Thyroid gland (tissue), 4 donors: ENCODE measurements at regions not wholly inside any gene's neighbourhood (a gene's known extent, or its start where the extent isn't known, plus 50 kb on each side); places are given as distances from the start of the nearest gene placed in this dataset.

ENCODE experiments used
- DNase-seq, 2 donors: peaks; one replicate each; pipeline ENCODE4 v3.0.0-alpha.2; 2019
- H3K27ac ChIP-seq, 3 donors: fragments of 200-600 bp; sonication (generic); 1 replicate in 2 of 3; 2 replicates in 1 of 3; pipeline ENCODE4 v1.5.1; 2016 to 2019; ENCODE audit warnings: mild to moderate bottlenecking in 1 of 3, moderate library complexity in 1 of 3
- H3K27me3 ChIP-seq: fragments of 200-600 bp; sonication (generic); one replicate; pipeline ENCODE4 v1.5.1; 2019
- H3K36me3 ChIP-seq, 2 donors: fragments of 200-600 bp; sonication (generic); one replicate each; pipeline ENCODE4 v1.5.1; 2016 to 2019
- H3K4me1 ChIP-seq, 2 donors: fragments of 200-600 bp; sonication (generic); one replicate each; pipeline ENCODE4 v1.5.1; 2017 to 2019
- H3K4me3 ChIP-seq, 3 donors: fragments of 200-600 bp; sonication (generic); replicated peaks in 1 of 3; 1 replicate in 2 of 3; 2 replicates in 1 of 3; pipeline ENCODE4 v1.5.1; 2016; ENCODE audit warnings: mild to moderate bottlenecking in 1 of 3
- H3K9me3 ChIP-seq: fragments of 200-600 bp; sonication (generic); one replicate; pipeline ENCODE4 v1.5.1; 2017
- POLR2A ChIP-seq, 2 donors: fragments of 450-650 bp; IDR thresholded peaks; one replicate each; pipeline ENCODE4 v1.6.1; 2017; ENCODE audit warnings: antibody characterized with exemption in 2 of 2, mild to moderate bottlenecking in 2 of 2, moderate library complexity in 1 of 2
- WGBS, 2 donors: methylation state at CpG; one replicate each; pipeline ENCODE4 v1.1.5; 2017; 5-methylcytosine and 5-hydroxymethylcytosine counted together
- intact Hi-C: fragments of 100-400 bp; cut with DNase I; formaldehyde crosslinking; loops from one replicate; pipeline ENCODE4 v1.15.1; 2023
- TF ChIP-seq, protein P1 (sequence below), 6 experiments: fragments of 200-600 bp in 3 of 6; fragments of 450-650 bp in 3 of 6; sonication (generic) in 3 of 6; IDR thresholded peaks; one replicate each; pipeline ENCODE4 v1.5.1; 2016 to 2019; ENCODE audit warnings: antibody characterized with exemption in 6 of 6, mild to moderate bottlenecking in 2 of 6, inconsistent platforms in 1 of 6, moderate library complexity in 1 of 6

DNA sequence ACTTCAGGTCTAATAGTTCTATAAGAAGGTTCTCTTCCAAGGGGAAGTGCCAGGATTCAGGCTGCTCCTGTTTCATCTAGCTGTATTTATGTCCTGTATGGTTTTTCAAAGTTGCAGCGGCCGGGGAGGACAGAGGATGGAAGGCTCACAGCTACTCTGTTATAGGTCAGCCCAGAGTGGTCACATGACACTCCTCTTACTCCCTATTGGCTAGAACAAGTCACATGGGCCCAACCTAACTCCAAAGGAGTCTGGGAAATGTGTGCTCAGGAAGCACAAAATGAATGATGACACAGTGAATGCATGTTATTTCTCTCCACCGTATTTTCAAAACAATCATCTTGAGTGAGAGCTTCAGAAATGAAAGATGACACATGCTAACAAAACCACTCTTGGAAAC lies 645.1 kb upstream of the RBFOX1 start:
- no peak overlapping the region for H3K27ac ChIP-seq
- intact Hi-C loops: loop anchor here (10.0 kb wide), 1 partner anchor 1487 kb away; no protein-coding TSS in a partner anchor
- H3K27me3 ChIP-seq: no peaks in the 10 kb centered on the region
- H3K36me3 ChIP-seq: no peaks in the 10 kb centered on the region
- no peak for DNase-seq
- no peaks in the 10 kb centered on the region for H3K4me1 ChIP-seq
- TF ChIP-seq, protein P1, sequence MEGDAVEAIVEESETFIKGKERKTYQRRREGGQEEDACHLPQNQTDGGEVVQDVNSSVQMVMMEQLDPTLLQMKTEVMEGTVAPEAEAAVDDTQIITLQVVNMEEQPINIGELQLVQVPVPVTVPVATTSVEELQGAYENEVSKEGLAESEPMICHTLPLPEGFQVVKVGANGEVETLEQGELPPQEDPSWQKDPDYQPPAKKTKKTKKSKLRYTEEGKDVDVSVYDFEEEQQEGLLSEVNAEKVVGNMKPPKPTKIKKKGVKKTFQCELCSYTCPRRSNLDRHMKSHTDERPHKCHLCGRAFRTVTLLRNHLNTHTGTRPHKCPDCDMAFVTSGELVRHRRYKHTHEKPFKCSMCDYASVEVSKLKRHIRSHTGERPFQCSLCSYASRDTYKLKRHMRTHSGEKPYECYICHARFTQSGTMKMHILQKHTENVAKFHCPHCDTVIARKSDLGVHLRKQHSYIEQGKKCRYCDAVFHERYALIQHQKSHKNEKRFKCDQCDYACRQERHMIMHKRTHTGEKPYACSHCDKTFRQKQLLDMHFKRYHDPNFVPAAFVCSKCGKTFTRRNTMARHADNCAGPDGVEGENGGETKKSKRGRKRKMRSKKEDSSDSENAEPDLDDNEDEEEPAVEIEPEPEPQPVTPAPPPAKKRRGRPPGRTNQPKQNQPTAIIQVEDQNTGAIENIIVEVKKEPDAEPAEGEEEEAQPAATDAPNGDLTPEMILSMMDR (IDR thresholded peaks at IDR 0.05): no peak
- TF ChIP-seq POLR2A (IDR thresholded peaks at IDR 0.05): no peak
- no peaks in the 10 kb centered on the region for H3K9me3 ChIP-seq
- no peak overlapping the region for H3K4me3 ChIP-seq
- WGBS, 2 donors: 86 to 97% methylated on average over 3 of the region's 3 CpGs

DNA sequence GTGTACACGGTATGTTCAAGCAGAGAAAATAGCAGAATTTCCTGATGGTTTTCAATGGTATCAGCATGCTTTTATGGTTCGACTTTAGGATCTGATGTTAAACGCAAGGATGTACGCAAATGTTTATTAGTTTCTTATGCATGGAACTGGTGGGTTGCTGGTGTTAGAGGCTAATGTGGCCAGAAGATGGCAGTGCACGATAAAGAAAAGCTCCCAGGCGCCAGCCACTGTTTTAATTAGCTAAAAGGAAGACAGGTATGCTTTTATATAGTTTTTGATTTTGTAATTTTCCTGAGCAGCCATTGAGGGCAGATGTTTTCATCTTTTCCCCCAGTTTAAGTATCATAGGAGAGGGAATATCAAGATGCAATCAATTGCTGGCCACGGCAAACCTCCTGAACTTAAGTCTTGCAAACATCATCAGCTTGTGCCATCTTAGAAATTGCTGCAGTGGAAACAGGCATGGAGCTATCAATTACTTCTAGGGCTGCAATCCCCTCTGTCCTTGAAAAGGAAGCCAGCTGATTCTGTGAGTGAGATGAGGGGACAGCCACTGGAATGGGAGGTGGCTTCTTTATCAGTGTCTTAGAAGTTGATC lies 648.5 kb upstream of the RBFOX1 start:
- Histone ChIP-seq H3K9me3 (no peaks in the 10 kb centered on the region), H3K27me3 (no peaks in the 10 kb centered on the region), H3K36me3 (no peaks in the 10 kb centered on the region), H3K4me1 (no peaks in the 10 kb centered on the region), H3K4me3 (no peak overlapping the region), H3K27ac (no peak overlapping the region)
- 18 to 22% methylated on average over 7 of the region's 7 CpGs for WGBS, 2 donors
- TF ChIP-seq, protein P1 (IDR thresholded peaks at IDR 0.05): peak; percentile 16 to 66 (median 52)
- no peak for TF ChIP-seq POLR2A (IDR thresholded peaks at IDR 0.05)
- peak; percentile 28 to 31 for DNase-seq
- intact Hi-C loops: loop anchor here (10.0 kb wide), 1 partner anchor 1491 kb away; no protein-coding TSS in a partner anchor

DNA sequence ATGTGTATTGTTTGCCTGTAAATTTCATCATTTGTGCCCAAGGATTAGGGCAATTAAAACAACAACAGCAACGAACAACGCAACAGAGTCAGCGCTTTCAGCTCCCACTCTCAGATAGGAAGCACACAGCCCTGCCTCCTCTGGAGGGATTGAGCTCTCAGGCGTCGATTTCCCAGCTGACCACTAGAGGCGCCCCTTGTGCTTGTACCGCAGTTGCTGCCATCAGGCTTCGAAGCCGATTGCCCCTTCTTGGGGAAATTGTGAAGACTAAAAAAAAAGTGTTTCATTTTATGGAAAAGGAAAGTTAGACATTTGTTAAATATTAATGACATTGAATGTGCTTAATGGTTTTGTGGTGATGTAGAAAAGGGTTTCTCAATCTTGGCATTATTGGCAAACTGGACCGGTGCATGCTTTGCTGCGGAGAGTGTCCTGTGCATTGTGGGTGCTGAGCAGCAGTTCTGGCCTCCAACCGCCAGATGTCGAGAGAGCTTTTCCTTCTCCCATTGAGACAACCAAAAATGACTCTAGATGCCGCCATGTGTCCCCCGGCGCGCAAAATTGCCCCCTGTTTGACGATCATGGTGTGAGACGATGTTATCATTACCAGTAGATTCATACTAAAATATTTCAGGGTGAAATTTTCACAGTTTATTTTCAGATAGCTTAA lies 650.4 kb upstream of the RBFOX1 start:
- Histone ChIP-seq H3K27ac (no peak overlapping the region), H3K9me3 (no peaks in the 10 kb centered on the region), H3K4me3 (no peak overlapping the region), H3K4me1 (no peaks in the 10 kb centered on the region), H3K36me3 (no peaks in the 10 kb centered on the region), H3K27me3 (no peaks in the 10 kb centered on the region)
- intact Hi-C loops: loop anchor here (10.0 kb wide), 1 partner anchor 1493 kb away; no protein-coding TSS in a partner anchor
- no peak for TF ChIP-seq POLR2A (IDR thresholded peaks at IDR 0.05)
- TF ChIP-seq, protein P1 (IDR thresholded peaks at IDR 0.05): peak; percentile 48 to 82 (median 66)
- peak; percentile 51 to 60 for DNase-seq
- WGBS, 2 donors: 53 to 54% methylated on average over 19 of the region's 19 CpGs

DNA sequence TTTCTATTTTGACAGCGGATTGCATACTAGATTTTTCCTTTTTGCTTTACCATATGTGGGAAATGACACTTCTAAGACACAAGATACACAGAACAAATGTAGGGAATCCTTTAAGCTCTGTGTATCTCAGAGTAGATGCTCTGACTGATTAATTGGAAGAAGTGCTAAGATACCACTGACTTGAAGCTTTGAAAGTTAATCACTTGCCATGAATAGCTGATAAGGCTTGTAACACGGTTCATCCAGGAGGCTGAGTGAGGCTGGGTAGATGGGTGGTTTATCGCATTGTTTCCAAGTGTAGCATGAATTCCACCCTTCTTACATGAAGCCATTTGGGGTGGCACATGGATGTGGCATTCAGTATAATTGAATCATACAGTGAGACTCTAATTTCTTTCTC lies 654.1 kb upstream of the RBFOX1 start:
- Histone ChIP-seq H3K27me3 (no peaks in the 10 kb centered on the region), H3K4me1 (no peaks in the 10 kb centered on the region), H3K4me3 (no peak overlapping the region), H3K36me3 (no peaks in the 10 kb centered on the region), H3K27ac (no peak overlapping the region), H3K9me3 (no peaks in the 10 kb centered on the region)
- intact Hi-C loops: no loop called here
- 72% methylated on average over 3 of the region's 3 CpGs for WGBS, 2 donors
- DNase-seq: no peak
- TF ChIP-seq, protein P1 (IDR thresholded peaks at IDR 0.05): no peak
- no peak for TF ChIP-seq POLR2A (IDR thresholded peaks at IDR 0.05)

DNA sequence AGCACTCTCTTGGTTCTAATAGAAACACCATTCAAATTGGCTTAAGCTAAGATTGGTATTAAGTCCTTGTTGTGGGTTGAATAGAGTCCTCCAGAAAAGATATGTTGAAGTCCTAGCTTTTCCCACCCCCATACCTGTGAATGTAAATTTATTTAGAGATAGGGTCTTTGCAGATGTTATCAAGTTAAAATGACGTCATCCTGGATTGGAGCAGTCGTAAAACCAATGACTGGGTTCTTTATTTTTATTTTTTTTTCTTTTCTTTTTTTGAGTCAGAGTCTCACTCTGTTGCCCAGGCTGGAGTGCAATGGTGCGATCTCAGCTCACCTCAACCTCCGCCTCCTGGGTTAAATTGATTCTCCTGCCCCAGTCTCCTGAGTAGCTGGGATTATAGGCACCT lies 658.6 kb upstream of the RBFOX1 start:
- 87 to 88% methylated on average over 4 of the region's 4 CpGs for WGBS, 2 donors
- Histone ChIP-seq H3K27me3 (no peaks in the 10 kb centered on the region), H3K4me3 (no peak overlapping the region), H3K36me3 (no peaks in the 10 kb centered on the region), H3K27ac (no peak overlapping the region), H3K9me3 (no peaks in the 10 kb centered on the region), H3K4me1 (no peaks in the 10 kb centered on the region)
- intact Hi-C loops: no loop called here
- TF ChIP-seq, protein P1 (IDR thresholded peaks at IDR 0.05): no peak
- TF ChIP-seq POLR2A (IDR thresholded peaks at IDR 0.05): no peak
- no peak for DNase-seq
